ENCODE measurements at regions not wholly inside any gene's neighbourhood (a gene's known extent, or its start where the extent isn't known, plus 50 kb on each side); places are given as distances from the start of the nearest gene placed in this dataset.

DNA sequence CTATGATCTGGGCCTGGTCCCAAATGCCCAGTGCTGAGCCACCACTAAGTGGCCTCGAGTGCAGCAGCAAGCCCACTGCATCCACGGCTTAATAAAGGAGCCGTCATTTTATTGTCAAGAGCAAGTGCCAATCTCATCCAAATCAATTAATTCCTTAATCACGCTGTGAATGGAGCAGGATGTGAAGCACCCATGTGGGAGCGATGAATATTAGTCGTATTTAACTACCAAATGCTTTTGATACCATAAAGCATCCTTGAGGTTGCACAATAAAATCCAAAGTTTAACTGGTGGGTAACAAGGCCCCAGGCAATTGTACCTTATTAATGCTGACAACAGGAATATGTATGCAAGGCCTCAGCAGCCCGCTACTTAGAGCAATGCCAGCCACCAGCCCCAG lies 226.0 kb upstream of the C16orf82 start:
- H3K4me3 ChIP-seq, result no peak overlapping the region
- no peak for ATAC-seq (ENCODE audit: low FRiP score in 2 of 2)
- 89 to 90% methylated on average over 7 of the region's 7 CpGs for WGBS, 2 donors

GRCh38 chr16:26856271-26856670 lies 210.5 kb upstream of the C16orf82 start:
- 67 to 85% methylated on average over 4 of the region's 4 CpGs for WGBS, 2 donors
- TF ChIP-seq CTCF (IDR thresholded peaks at IDR 0.05), result no peak
- no peaks in the 10 kb centered on the region for H3K36me3 ChIP-seq
- ATAC-seq (ENCODE audit: low FRiP score in 2 of 2) (no peak), DNase-seq (no peak)
- no peak overlapping the region for H3K27ac ChIP-seq
- no peaks in the 10 kb centered on the region for H3K27me3 ChIP-seq
- H3K9me3 ChIP-seq, result peaks cover 0 to 23% (median 4%) of the 10 kb centered on the region in 4 donors
- H3K4me3 ChIP-seq, result no peak overlapping the region
- H3K4me1 ChIP-seq, result no peaks in the 10 kb centered on the region

More for the DNA sequence above, 226.0 kb upstream of the C16orf82 start:
- Histone ChIP-seq H3K27me3 (no peaks in the 10 kb centered on the region), H3K4me1 (no peaks in the 10 kb centered on the region), H3K27ac (no peak overlapping the region), H3K9me3 (no peaks in the 10 kb centered on the region), H3K36me3 (no peaks in the 10 kb centered on the region)
- TF ChIP-seq CTCF (IDR thresholded peaks at IDR 0.05) (no peak), POLR2AphosphoS5 (IDR thresholded peaks at IDR 0.05) (no peak), POLR2A (IDR thresholded peaks at IDR 0.05) (no peak), EP300 (IDR thresholded peaks at IDR 0.05) (no peak)
- no peak for DNase-seq

- Histone ChIP-seq H3K4me1 (no peaks in the 10 kb centered on the region), H3K27me3 (no peaks in the 10 kb centered on the region), H3K36me3 (no peaks in the 10 kb centered on the region), H3K27ac (no peak overlapping the region), H3K9me3 (peaks cover 0 to 23% (median 4%) of the 10 kb centered on the region in 4 donors), H3K4me3 (no peak overlapping the region)
- ATAC-seq (ENCODE audit: low FRiP score in 2 of 2) (no peak), DNase-seq (no peak)
- 79 to 84% methylated on average over 5 of the region's 5 CpGs for WGBS, 2 donors
- TF ChIP-seq POLR2AphosphoS5 (IDR thresholded peaks at IDR 0.05) (no peak), POLR2A (IDR thresholded peaks at IDR 0.05) (no peak), EP300 (IDR thresholded peaks at IDR 0.05) (no peak), CTCF (IDR thresholded peaks at IDR 0.05) (no peak)
These were observed 209.9 kb upstream of the C16orf82 start for GRCh38 chr16:26856791-26857190.

GRCh38 chr16:26857371-26857770 lies 209.4 kb upstream of the C16orf82 start:
- H3K9me3 ChIP-seq, result peaks cover 0 to 23% (median 4%) of the 10 kb centered on the region in 4 donors
- H3K4me3 ChIP-seq, result no peak overlapping the region
- TF ChIP-seq EP300 (IDR thresholded peaks at IDR 0.05), result no peak
- no peak for TF ChIP-seq CTCF (IDR thresholded peaks at IDR 0.05)
- no peak for TF ChIP-seq POLR2A (IDR thresholded peaks at IDR 0.05)
- no peak for TF ChIP-seq POLR2AphosphoS5 (IDR thresholded peaks at IDR 0.05)
- H3K27me3 ChIP-seq, result no peaks in the 10 kb centered on the region
- ATAC-seq (ENCODE audit: low FRiP score in 2 of 2), result no peak
- no peaks in the 10 kb centered on the region for H3K36me3 ChIP-seq
- DNase-seq, result no peak
- no peak overlapping the region for H3K27ac ChIP-seq
- WGBS, 2 donors, result 77 to 78% methylated on average over 4 of the region's 4 CpGs
- H3K4me1 ChIP-seq, result no peaks in the 10 kb centered on the region

GRCh38 chr16:26860506-26860905 lies 206.2 kb upstream of the C16orf82 start:
- TF ChIP-seq POLR2AphosphoS5 (IDR thresholded peaks at IDR 0.05) (no peak), CTCF (IDR thresholded peaks at IDR 0.05) (no peak), POLR2A (IDR thresholded peaks at IDR 0.05) (no peak), EP300 (IDR thresholded peaks at IDR 0.05) (no peak)
- Histone ChIP-seq H3K9me3 (peaks cover 0 to 23% (median 4%) of the 10 kb centered on the region in 4 donors), H3K27me3 (no peaks in the 10 kb centered on the region), H3K4me3 (no peak overlapping the region), H3K4me1 (no peaks in the 10 kb centered on the region), H3K36me3 (no peaks in the 10 kb centered on the region), H3K27ac (no peak overlapping the region)
- no peak for ATAC-seq (ENCODE audit: low FRiP score in 2 of 2)
- 85 to 93% methylated on average over 1 of the region's 1 CpG for WGBS, 2 donors
- no peak for DNase-seq

Measured in upper lobe of left lung (tissue), 6 donors.